ENCODE measurements at regions not wholly inside any gene's neighbourhood (a gene's known extent, or its start where the extent isn't known, plus 50 kb on each side); places are given as distances from the start of the nearest gene placed in this dataset.

- TF ChIP-seq POLR2A (IDR thresholded peaks at IDR 0.05; ENCODE audit: low read depth, low read length) (no peak), TAF1 (IDR thresholded peaks at IDR 0.05; ENCODE audit: low read depth, low read length) (no peak), POLR2AphosphoS5 (IDR thresholded peaks at IDR 0.05; ENCODE audit: low read depth, low read length) (no peak), SPI1 (IDR thresholded peaks at IDR 0.05; ENCODE audit: low read depth, low read length) (no peak)
Measured at GRCh38 chr7:110573862-110574528, 516.9 kb upstream of the LRRN3 start.

Measured in GM12891 (cell line).